ENCODE measurements at regions not wholly inside any gene's neighbourhood (a gene's known extent, or its start where the extent isn't known, plus 50 kb on each side); places are given as distances from the start of the nearest gene placed in this dataset.

DNA sequence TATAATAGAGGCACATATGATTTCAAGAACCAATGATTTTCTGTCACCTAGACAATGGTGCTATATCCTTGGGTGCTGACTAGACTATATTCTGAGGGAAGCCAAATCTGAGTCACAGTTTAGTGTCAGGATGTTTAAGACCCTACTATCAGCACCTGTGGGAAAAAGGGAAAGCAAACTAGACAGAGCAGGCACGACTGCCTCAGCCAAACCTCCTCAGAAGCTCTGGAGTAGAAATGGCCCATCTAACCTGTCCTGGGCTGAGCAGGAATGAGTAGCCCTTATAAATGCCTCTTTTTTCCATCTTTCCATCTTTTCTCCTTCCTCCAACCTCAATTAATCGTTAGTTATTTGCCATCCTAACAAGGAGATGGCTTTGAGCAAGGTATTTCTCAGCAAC is 80.4 kb upstream of the TECRL start:
- TF ChIP-seq SP1 (IDR thresholded peaks at IDR 0.05) (no peak), NFRKB (IDR thresholded peaks at IDR 0.05) (no peak), FOXM1 (IDR thresholded peaks at IDR 0.05; ENCODE audit: borderline replicate concordance) (no peak), ARNT (IDR thresholded peaks at IDR 0.05) (no peak), LEF1 (IDR thresholded peaks at IDR 0.05; ENCODE audit: borderline replicate concordance) (no peak), TARDBP (IDR thresholded peaks at IDR 0.05) (no peak), FOXA1 (IDR thresholded peaks at IDR 0.05) (no peak), BHLHE40 (IDR thresholded peaks at IDR 0.05; ENCODE audit: borderline replicate concordance) (no peak), SUZ12 (IDR thresholded peaks at IDR 0.05) (no peak), ZNF384 (IDR thresholded peaks at IDR 0.05) (no peak), ELF4 (IDR thresholded peaks at IDR 0.05) (no peak)
- TF ChIP-seq, protein P1, sequence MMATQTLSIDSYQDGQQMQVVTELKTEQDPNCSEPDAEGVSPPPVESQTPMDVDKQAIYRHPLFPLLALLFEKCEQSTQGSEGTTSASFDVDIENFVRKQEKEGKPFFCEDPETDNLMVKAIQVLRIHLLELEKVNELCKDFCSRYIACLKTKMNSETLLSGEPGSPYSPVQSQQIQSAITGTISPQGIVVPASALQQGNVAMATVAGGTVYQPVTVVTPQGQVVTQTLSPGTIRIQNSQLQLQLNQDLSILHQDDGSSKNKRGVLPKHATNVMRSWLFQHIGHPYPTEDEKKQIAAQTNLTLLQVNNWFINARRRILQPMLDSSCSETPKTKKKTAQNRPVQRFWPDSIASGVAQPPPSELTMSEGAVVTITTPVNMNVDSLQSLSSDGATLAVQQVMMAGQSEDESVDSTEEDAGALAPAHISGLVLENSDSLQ (IDR thresholded peaks at IDR 0.05), result no peak
